ENCODE measurements at regions not wholly inside any gene's neighbourhood (a gene's known extent, or its start where the extent isn't known, plus 50 kb on each side); places are given as distances from the start of the nearest gene placed in this dataset.

GRCh38 chr9:89886281-89886700, 281.5 kb downstream of the GADD45G start:
- peaks cover 0 to 6% of the 10 kb centered on the region in 2 donors for H3K4me1 ChIP-seq
- H3K27ac ChIP-seq = no peak overlapping the region
- intact Hi-C loops (cut with DNase I) = no loop called here
- no peak for TF ChIP-seq CTCF (IDR thresholded peaks at IDR 0.05)
- no peaks in the 10 kb centered on the region for H3K9me3 ChIP-seq
- no peak overlapping the region for H3K4me3 ChIP-seq
- H3K36me3 ChIP-seq = no peaks in the 10 kb centered on the region
- no peak for DNase-seq (ENCODE audit: low spot score in 2 of 2)
- no peaks in the 10 kb centered on the region for H3K27me3 ChIP-seq

- H3K27ac ChIP-seq = no peak overlapping the region
- DNase-seq (ENCODE audit: low spot score in 2 of 2) = no peak
- H3K4me3 ChIP-seq = no peak overlapping the region
- no peaks in the 10 kb centered on the region for H3K9me3 ChIP-seq
- H3K4me1 ChIP-seq = peaks cover 0 to 14% of the 10 kb centered on the region in 2 donors
- no peaks in the 10 kb centered on the region for H3K36me3 ChIP-seq
- TF ChIP-seq CTCF (IDR thresholded peaks at IDR 0.05) = no peak
- intact Hi-C loops (cut with DNase I) = no loop called here
- no peaks in the 10 kb centered on the region for H3K27me3 ChIP-seq
Observed at GRCh38 chr9:89887286-89887685, 282.5 kb downstream of the GADD45G start.

- no peaks in the 10 kb centered on the region for H3K36me3 ChIP-seq
- peaks cover 0 to 14% of the 10 kb centered on the region in 2 donors for H3K4me1 ChIP-seq
- no peaks in the 10 kb centered on the region for H3K27me3 ChIP-seq
- intact Hi-C loops (cut with DNase I) = no loop called here
- H3K9me3 ChIP-seq = no peaks in the 10 kb centered on the region
- H3K4me3 ChIP-seq = no peak overlapping the region
- TF ChIP-seq CTCF (IDR thresholded peaks at IDR 0.05) = no peak
- DNase-seq (ENCODE audit: low spot score in 2 of 2) = no peak
- H3K27ac ChIP-seq = no peak overlapping the region
Observed at GRCh38 chr9:89888233-89888632, 283.4 kb downstream of the GADD45G start.

GRCh38 chr9:89888677-89889076, 283.9 kb downstream of the GADD45G start:
- H3K9me3 ChIP-seq = no peaks in the 10 kb centered on the region
- intact Hi-C loops (cut with DNase I) = no loop called here
- no peak for TF ChIP-seq CTCF (IDR thresholded peaks at IDR 0.05)
- H3K27ac ChIP-seq = no peak overlapping the region
- peaks cover 0 to 14% of the 10 kb centered on the region in 2 donors for H3K4me1 ChIP-seq
- H3K36me3 ChIP-seq = no peaks in the 10 kb centered on the region
- no peak for DNase-seq (ENCODE audit: low spot score in 2 of 2)
- H3K4me3 ChIP-seq = no peak overlapping the region
- H3K27me3 ChIP-seq = no peaks in the 10 kb centered on the region

- Histone ChIP-seq H3K4me3 (no peak overlapping the region), H3K27ac (no peak overlapping the region), H3K4me1 (peaks cover 0 to 14% of the 10 kb centered on the region in 2 donors), H3K9me3 (no peaks in the 10 kb centered on the region), H3K27me3 (no peaks in the 10 kb centered on the region), H3K36me3 (no peaks in the 10 kb centered on the region)
- no peak for DNase-seq (ENCODE audit: low spot score in 2 of 2)
- TF ChIP-seq CTCF (IDR thresholded peaks at IDR 0.05) = no peak
- intact Hi-C loops (cut with DNase I) = no loop called here
Observed at GRCh38 chr9:89889865-89890264, 285.1 kb downstream of the GADD45G start.

- intact Hi-C loops (cut with DNase I) = no loop called here
- Histone ChIP-seq H3K4me3 (no peak overlapping the region), H3K4me1 (peaks cover 0 to 14% of the 10 kb centered on the region in 2 donors), H3K36me3 (no peaks in the 10 kb centered on the region), H3K9me3 (no peaks in the 10 kb centered on the region), H3K27me3 (no peaks in the 10 kb centered on the region), H3K27ac (no peak overlapping the region)
- DNase-seq (ENCODE audit: low spot score in 2 of 2) = no peak
- TF ChIP-seq CTCF (IDR thresholded peaks at IDR 0.05) = no peak
Observed at GRCh38 chr9:89890326-89890980, 285.6 kb downstream of the GADD45G start.

Data from ascending aorta (tissue), 2 donors.